ENCODE measurements at regions not wholly inside any gene's neighbourhood (a gene's known extent, or its start where the extent isn't known, plus 50 kb on each side); places are given as distances from the start of the nearest gene placed in this dataset.

DNA sequence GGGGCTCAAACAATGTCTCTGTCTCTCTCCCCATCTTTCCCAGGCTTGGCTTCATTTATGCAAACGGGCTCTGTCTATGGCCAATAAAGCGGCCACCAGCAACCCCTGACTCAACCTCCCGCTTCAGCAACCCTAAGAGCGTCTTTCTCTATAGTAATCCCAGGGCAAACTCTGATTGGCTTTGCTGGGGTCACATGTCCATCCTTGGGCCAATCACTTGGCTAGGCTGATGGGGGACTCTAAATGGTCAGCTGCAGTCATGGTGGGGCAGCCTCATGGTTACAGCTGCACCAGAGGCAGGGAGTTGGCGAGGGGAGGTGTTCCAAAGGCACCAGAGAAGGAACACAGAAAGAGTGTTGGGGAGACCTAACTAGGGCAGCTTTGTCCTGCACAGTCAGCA is 68.5 kb upstream of the BLCAP start:
- Histone ChIP-seq H3K4me1 (ENCODE audit: control insufficient read depth in 1 of 2, insufficient read depth in 2 of 2, low read length in 2 of 2) (no peaks in the 10 kb centered on the region), H2AFZ (ENCODE audit: low read depth, low read length, poor library complexity, severe bottlenecking) (no peak overlapping the region), H3K79me2 (ENCODE audit: insufficient read depth, low read length) (no peaks in the 10 kb centered on the region), H3K9me3 (ENCODE audit: control insufficient read depth in 1 of 2, insufficient read depth in 1 of 2, low read depth in 1 of 2, low read length in 2 of 2) (no peaks in the 10 kb centered on the region), H4K20me1 (ENCODE audit: insufficient read depth) (no peaks in the 10 kb centered on the region), H3K4me2 (ENCODE audit: low read length) (no peak overlapping the region), H3K27ac (ENCODE audit: low read depth, low read length) (no peak overlapping the region), H3K4me3 (replicated peaks in 1 of 2; ENCODE audit: low read depth in 1 of 2, low read length in 2 of 2) (no peak overlapping the region), H3K36me3 (ENCODE audit: control insufficient read depth in 1 of 2, insufficient read depth in 2 of 2, low read length in 2 of 2) (no peaks in the 10 kb centered on the region), H3K9me2 (ENCODE audit: insufficient read depth) (no peaks in the 10 kb centered on the region), H3K9ac (ENCODE audit: low read length) (no peak overlapping the region), H3K27me3 (ENCODE audit: insufficient read depth, low read length) (peaks cover 49% of the 10 kb centered on the region)
- ChIA-PET RAD21 (ENCODE audit: low non-redundant PET in 1 of 2, low total read pairs in 2 of 2, uncharacterized antibody in 2 of 2, unreplicated experiment in 2 of 2) (no interaction called here), CTCF (no interaction called here), POLR2A (no interaction called here)
- no peak for DNase-seq (ENCODE audit: low read depth, low spot score)
- BruUV-seq (replicated peaks) = no TSS peak
- intact Hi-C loops (cut with micrococcal nuclease) = no loop called here
- no peak for ATAC-seq
- TF ChIP-seq POLR2AphosphoS5 (IDR thresholded peaks at IDR 0.05; ENCODE audit: low read depth, low read length) = no peak
- no peak for TF ChIP-seq ZNF274 (IDR thresholded peaks at IDR 0.05; ENCODE audit: low read depth, low read length)
- no peak for TF ChIP-seq CEBPB (IDR thresholded peaks at IDR 0.05; ENCODE audit: low read depth)
- TF ChIP-seq RAD21 (IDR thresholded peaks at IDR 0.05; ENCODE audit: low read depth) = no peak
- no peak for TF ChIP-seq CBX3 (IDR thresholded peaks at IDR 0.05; ENCODE audit: low read depth)
- no peak for TF ChIP-seq POLR2A (IDR thresholded peaks at IDR 0.05; ENCODE audit: borderline replicate concordance, extremely low read depth, insufficient read depth, insufficient read length)
- no peak for TF ChIP-seq EZH2 (IDR thresholded peaks at IDR 0.05)
- no peak for TF ChIP-seq JUND (IDR thresholded peaks at IDR 0.05)
- TF ChIP-seq SP1 (IDR thresholded peaks at IDR 0.05; ENCODE audit: low read depth) = no peak
- no peak for TF ChIP-seq EZH2phosphoT487 (IDR thresholded peaks at IDR 0.05; ENCODE audit: borderline replicate concordance)
- no peak for TF ChIP-seq TCF7L2 (IDR thresholded peaks at IDR 0.05; ENCODE audit: borderline replicate concordance, extremely low read depth, insufficient read depth, insufficient read length)
- TF ChIP-seq, protein P1, sequence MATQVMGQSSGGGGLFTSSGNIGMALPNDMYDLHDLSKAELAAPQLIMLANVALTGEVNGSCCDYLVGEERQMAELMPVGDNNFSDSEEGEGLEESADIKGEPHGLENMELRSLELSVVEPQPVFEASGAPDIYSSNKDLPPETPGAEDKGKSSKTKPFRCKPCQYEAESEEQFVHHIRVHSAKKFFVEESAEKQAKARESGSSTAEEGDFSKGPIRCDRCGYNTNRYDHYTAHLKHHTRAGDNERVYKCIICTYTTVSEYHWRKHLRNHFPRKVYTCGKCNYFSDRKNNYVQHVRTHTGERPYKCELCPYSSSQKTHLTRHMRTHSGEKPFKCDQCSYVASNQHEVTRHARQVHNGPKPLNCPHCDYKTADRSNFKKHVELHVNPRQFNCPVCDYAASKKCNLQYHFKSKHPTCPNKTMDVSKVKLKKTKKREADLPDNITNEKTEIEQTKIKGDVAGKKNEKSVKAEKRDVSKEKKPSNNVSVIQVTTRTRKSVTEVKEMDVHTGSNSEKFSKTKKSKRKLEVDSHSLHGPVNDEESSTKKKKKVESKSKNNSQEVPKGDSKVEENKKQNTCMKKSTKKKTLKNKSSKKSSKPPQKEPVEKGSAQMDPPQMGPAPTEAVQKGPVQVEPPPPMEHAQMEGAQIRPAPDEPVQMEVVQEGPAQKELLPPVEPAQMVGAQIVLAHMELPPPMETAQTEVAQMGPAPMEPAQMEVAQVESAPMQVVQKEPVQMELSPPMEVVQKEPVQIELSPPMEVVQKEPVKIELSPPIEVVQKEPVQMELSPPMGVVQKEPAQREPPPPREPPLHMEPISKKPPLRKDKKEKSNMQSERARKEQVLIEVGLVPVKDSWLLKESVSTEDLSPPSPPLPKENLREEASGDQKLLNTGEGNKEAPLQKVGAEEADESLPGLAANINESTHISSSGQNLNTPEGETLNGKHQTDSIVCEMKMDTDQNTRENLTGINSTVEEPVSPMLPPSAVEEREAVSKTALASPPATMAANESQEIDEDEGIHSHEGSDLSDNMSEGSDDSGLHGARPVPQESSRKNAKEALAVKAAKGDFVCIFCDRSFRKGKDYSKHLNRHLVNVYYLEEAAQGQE (IDR thresholded peaks at IDR 0.05; ENCODE audit: low read depth) = no peak
- TF ChIP-seq ELF1 (IDR thresholded peaks at IDR 0.05; ENCODE audit: borderline replicate concordance, low read depth) = no peak
- no peak for TF ChIP-seq ZBTB33 (IDR thresholded peaks at IDR 0.05; ENCODE audit: extremely low read depth, insufficient replicate concordance, low read length)
- no peak for TF ChIP-seq ATF3 (IDR thresholded peaks at IDR 0.05)

All from HCT116 (cell line).